ENCODE measurements at regions not wholly inside any gene's neighbourhood (a gene's known extent, or its start where the extent isn't known, plus 50 kb on each side); places are given as distances from the start of the nearest gene placed in this dataset.
"Not testable (repeated sequence)": the region's sequence is repeated elsewhere in the genome, so short reads cannot be mapped to it uniquely, and the experiment has no call there.

DNA sequence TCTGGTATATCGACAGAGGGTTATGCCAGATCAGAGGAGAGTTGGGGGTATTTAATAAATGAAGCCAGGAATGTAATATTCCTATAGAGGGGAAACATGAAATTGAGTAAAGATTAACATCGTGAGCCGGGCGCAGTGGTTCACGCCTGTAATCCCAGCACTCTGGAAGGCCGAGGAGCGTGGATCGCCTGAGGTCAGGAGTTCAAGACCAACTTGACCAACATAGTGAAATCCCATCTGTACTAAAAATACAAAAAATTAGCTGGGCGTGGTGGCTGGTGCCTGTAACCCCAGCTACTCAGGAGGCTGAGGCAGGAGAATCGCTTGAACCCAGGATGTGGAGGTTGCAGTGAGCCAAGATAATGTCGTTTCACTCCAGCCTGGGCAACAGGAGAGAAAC, 112.4 kb upstream of the ZNF184 start:
- not testable (repeated sequence) for DNase-seq (ENCODE audit: low spot score)

DNA sequence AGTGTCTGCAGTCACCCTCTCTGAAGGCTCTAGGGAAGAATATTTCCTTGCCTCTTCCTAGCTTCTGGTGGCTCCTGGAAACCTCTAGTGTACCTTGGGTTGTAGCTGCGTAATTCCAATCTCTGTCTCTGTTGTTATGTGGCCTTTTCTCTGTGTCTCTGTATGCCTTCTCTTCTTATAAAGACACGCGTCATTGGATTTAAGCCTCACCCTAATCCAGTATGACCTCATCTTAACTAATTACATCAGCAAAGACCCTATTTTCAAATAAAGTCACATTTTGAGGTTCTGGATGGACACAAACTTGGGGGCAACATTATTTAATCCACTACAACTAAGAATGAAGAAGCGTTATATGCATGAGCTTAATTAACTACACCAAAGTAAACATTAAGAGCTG, 111.4 kb upstream of the ZNF184 start:
- no peak for DNase-seq (ENCODE audit: low spot score)

DNA sequence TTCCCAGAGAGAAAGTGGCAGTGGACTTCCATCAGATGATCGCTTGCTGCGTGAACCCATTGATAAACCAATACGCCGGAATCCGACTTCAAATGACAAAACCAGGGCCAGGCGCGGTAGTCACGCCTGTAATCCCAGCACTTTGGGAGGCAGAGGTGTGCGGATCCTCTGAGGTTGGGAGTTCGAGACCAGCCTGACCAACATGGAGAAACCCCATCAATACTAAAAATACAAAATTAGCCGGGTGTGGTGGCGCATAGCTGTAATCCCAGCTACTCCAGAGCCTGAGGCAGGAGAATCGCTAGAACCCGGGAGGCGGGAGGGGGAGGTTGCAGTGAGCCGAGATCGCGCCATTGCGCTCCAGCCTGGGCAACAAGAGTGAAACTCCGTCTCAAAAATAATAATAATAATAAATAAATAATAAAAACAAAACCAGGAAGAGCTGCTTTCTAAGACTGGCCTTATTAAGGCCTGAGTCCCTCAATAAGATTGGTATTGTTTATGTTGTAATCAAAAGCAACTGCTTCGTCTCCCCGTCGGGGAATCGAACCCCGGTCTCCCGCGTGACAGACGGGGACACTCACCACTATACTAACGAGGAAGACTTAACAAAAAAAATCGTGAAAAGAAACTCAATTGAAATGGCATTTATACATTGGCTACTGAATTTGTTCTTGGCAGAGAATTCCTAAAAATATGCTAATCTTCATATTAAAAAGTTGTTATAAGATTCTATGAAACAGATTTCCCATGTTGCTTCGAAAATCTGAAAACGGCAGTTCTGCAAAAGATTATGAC, 110.2 kb upstream of the ZNF184 start:
- DNase-seq (ENCODE audit: low spot score), result no peak

DNA sequence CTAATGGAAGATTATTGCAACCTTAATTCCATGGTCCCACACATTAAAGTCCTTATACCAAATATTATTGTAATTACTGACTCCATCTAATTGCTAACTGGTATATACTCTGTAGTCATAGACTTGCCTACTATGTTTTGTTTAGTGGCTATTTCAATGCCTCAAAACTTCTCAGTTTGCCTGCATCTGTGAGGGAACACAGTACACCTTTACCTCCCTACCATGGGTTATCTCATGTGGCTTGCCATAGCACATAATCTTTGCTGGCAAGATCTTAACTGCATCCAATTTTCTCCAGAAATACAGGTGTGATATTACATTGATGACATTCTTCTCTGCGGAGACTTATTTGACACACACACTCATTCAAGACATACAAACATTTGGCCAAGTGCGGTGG, 107.1 kb upstream of the ZNF184 start:
- no peak for DNase-seq (ENCODE audit: low spot score)

DNA sequence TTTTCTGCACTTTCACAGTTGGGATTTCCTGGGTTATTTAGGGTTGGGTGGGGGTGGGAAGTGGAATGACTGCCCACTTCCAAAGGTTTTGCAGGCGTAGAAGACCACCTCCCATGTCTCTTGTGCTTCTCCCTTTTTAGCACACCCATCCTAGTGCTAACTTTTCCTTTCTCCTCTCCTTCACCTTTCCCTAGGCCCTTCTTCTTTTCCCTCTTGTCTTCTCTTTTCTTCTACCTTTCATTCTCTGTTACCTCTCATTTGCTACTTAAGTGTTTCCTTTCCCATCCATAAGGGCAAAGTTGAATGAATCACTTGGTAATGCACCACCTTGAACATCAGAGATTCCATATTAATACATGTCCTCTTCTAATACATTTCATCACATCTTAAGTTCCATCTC, 105.0 kb upstream of the ZNF184 start:
- DNase-seq (ENCODE audit: low spot score), result no peak

DNA sequence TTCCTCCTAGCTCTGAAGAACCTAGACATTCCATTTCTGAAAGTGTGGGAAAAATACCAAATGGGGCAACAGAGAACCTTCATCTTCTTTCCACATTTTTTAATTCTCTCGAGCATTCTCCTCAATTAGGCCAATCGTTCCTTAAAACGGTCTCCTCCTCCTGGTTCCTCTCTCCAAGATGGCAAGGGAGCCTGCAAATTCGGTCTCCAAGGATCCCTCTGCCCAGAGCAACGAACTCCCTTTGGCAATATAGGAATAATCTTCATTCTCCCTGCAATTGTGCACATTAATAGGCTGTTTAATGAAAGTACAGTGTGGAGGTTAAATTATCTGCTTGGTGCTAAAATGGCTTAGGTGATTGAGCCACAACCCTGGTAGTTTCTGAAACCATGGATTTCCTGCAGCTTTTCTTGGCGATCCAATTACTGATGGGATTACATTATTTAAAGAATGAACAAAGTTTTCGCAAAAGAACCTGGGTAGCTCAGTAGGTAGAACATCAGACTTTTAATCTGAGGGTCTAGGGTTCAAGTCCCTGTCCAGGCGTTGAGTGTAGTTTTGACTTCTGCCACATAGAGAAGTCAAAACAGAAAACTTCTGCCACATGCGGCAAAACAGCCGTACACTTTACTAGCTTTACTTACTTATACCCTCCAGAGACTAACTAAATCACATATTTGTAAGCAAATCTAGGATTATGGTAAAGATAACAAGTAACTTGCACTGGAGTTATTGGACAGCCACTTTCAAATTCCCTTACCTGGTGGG, 102.9 kb upstream of the ZNF184 start:
- no peak for DNase-seq (ENCODE audit: low spot score)

DNA sequence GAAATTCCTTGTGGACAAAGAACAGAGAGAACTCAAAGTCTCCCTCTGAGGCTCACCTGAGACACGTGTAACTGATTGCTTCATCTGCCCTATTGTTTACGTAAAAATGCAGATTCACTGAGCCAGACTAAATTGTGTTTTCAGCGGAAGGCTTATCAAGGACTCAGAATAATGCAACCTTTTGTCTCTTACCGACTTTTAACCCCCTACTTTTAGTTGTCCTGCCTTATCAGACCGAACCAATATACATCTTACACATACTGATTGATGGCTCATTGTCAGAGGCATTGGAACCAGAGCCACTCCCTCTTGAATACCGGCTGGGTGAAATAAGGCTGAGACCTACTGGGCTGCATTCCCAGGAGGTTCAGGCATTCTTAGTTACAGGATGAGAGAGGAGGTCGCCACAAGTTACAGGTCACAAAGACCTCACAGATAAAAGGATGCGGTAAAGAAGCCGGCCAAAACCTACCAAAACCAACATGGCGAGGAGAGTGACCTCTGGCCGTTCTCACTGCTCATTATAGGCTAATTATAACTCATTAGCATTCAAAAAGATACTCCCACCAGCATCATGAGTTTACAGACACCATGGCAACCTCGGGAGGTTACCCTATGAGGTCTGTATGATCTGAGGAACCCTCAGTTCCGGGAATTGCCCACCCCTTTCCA, 95.5 kb upstream of the ZNF184 start:
- no peak for DNase-seq (ENCODE audit: low spot score)

DNA sequence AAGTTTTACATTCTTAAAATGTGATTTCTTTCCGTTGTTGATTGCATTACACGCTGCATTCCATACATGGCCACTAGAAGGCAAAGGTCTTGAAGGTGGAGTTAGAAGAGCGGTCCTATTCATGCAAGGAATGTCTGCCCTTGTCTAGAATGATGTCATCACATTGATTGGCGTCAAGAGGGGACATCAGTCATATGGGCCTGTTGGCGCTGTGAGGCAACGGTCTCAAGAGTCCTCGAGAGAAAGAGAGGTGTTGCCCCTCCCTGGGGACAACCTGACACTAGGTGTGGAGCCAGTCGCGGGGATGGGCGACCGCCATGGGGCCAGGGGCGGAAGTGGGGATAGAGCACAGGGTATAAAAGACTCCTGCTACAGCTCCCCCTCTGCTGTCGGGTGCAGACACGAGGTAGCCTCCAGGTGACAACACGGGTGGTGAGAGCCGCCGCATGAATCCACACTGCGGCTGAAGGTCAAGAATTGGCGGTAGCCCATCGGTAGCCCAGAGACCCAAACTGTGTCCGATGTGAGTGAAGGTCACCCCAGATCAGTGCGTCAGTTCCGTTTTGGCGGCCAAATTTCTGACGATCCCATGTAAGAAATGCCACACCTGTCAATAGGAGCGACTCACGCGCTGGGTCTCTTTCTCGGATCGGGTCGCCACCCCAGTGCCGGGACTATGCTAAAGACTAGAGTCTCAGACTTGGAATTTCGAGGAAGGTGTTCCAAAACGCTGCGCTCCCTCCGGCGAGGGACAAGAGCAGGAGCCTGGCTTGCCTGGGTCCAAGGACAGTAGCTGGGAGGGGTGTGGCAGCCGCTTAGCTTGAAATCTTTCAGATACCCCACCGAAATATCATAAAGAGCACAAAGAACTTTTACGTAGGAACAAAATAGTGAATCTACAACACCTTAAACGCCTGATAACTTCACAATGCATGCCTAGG, 93.2 kb upstream of the ZNF184 start:
- DNase-seq (ENCODE audit: low spot score), result no peak

DNA sequence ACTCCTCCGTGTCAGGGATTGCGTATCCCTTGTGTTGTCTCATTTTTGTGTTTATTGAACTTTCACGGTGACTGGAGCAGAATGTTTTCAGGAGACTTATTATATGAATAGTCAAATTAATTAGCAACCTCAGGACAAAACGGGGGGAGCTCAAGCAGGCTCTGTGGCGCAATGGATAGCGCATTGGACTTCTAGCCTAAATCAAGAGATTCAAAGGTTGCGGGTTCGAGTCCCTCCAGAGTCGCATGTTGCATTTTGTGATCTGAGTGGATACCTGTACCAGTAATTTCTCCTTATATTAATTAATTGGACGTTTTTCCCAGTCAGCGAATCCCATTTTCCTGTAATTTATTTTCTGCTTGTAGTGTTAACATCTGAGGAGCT, 89.1 kb upstream of the ZNF184 start:
- no peak for DNase-seq (ENCODE audit: low spot score)

DNA sequence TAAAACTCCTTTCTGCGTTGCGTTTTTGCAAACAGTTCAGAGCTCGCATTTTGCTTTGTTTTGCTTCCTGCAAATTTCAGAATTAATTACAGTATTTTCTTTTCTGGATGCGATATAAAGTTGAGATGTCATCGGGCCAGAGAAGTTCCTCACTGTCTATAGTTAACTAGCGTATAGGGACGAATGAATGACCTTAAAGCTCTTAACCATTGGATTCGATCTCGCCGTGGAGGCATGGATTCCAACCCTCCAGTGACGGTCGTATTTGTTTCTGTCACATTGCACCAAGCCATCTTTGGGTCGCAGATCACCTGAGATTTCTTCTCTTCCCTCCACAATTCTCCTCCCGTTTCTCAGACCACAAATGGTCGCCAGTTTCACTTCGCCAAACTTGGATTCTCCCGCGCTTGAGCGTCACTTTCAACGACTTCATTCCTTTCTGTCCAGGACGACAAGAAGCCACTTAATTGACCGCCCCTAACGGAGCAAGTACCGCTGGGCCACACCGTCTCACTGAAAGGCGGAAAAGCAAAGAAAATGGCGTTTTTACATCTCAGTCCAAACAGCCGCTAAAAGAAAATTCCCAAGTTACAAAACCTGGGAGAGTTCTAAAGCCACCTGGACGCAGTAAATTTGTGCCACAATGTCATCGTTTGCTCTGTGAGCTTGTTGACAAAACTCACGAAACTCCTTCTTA, 85.3 kb upstream of the ZNF184 start:
- no peak for DNase-seq (ENCODE audit: low spot score)

DNA sequence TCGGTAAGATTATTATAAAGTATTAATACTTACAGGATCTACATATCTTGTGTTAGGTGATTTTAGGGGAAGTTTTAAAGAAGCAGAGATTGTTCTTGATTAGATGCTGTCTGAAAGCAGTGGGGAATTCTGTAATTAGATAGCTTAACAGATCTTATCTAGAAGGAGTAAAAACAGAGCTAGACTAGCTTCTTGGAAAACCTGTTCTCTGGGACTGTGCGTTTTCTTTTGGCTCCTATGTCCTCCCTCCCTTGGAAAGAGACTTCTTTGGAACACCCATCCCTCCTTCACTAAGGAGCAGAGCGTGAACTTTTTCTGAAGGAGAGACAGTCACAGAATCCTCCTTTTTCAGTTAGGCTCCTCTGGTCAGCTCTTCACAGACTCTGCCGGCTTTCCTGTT, 83.5 kb upstream of the ZNF184 start:
- no peak for DNase-seq (ENCODE audit: low spot score)

DNA sequence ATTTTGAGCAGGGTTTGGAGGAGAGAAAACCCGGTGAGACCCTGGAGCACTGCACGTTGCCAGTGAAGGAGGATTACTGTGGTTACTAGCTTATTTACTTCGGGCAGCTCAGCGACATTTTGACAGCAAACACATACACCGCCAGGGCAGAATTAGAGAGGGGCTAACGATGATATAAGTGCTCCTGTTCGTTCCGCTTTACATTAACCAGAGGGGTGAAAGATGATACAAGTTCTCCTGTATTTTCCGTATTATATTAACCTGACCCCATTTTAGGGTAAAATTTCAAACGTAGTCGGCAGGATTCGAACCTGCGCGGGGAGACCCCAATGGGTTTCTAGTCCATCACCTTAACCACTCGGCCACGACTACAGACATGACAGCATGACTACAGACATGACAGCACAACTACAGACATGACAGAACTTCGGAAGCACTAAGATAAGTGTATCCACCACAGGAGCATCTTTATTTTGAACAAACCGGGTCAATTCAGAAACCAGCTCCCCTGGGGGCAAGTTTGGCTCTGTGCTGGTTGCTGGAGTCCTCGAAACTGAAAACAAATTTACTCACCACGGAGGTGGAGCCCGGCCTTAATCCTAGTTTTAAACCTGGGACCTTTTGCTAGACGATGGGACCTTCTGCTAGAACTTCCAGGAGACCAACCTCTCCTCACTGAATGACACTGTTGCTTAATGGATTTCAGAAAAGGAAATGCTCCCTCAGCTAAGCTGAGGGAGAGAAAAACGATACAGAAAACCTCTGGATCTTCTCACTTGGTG, 80.4 kb upstream of the ZNF184 start:
- DNase-seq (ENCODE audit: low spot score), result no peak

DNA sequence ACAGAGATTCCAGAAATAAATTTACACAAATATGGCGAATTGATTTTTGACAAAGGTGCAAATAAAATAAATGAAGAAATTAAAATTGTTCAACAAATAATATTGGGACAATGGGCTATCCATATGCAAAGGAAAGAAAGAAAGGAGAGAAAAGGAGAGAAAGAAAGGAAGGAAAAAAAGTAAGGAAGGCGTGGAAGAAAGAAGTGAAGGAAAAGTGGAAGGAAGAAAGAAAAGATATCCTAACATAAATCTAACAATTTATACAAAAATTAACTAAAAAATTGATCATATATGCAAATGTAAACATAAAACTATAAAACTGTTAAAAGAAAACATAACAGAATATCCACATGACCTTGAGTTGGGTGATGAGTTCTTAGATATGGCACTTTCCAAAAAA, 78.7 kb upstream of the ZNF184 start:
- DNase-seq (ENCODE audit: low spot score), result no peak

DNA sequence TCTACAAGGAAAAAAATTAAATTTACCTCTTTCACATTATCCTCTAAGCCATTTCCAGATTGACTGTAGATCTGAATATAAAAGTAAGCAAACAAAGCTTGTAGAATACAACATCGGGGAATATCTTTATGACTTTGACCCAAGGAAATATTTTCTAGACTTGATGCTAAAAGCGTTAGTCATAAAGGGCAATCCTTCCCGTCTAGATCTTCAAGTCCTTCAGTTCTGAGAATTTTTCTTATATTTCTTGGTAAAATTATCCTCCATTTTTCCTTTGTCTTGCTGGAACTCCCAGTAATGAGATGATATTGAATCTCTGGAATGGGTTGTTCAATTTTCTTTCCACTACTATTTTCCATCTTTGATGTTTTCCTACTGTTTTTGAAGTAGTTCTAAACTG, 77.8 kb upstream of the ZNF184 start:
- DNase-seq (ENCODE audit: low spot score), result no peak

DNA sequence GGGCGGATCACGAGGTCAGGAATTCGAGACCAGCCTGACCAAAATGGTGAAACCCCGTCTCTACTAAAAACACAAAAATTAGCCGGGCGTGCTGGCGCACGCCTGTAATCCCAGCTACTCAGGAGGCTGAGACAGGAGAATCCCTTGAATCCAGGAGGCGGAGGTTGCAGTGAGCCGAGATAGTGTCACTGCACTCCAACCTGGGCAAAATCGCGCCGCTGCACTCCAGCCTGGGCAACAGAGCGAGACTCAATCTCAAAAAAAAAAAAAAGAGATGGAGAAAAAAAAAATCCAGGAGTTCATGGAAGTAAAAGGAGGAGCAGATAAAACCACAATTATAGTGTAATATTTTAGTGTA, 76.3 kb upstream of the ZNF184 start:
- not testable (repeated sequence) for DNase-seq (ENCODE audit: low spot score)

DNA sequence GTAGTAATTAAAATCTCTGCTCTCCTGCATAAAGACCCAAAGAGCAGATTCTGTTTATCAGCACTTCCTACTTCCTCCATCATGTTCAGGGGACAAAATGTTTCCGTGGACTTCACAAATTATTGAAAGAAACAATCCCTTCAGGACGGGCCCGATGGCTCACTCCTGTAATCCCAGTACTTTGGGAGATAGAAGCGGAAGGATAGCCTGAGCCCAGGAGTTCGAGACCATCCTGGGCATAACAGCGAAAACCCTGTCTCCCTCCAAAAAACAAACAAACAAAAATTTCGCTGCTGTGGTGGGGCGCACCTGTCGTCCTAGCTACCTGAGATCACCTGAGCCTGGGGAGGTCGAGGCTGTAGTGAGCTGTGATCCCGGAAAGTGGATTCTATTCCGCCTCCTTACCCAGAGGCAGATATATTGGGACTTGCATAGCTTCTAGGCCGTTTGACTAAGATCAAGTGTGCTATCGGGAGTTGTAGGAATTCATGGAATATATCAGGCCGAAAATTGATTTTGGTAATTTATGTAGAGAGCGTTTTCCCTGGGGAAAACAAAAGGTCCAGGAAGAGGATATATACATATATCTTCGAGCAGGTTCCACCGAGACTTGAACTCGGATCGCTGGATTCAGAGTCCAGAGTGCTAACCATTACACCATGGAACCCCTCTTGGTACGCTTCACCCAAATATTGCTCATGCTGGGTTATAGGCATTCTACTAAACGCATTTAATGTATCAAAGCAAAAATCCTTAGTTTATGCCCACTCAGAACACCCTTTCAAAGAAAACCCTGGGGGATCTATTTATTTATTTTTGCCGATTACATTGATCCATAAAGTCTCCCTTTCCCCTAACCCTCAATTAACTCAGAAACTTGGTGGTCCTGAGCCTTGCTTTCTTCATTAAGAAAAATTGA, 74.5 kb upstream of the ZNF184 start:
- no peak for DNase-seq (ENCODE audit: low spot score)

DNA sequence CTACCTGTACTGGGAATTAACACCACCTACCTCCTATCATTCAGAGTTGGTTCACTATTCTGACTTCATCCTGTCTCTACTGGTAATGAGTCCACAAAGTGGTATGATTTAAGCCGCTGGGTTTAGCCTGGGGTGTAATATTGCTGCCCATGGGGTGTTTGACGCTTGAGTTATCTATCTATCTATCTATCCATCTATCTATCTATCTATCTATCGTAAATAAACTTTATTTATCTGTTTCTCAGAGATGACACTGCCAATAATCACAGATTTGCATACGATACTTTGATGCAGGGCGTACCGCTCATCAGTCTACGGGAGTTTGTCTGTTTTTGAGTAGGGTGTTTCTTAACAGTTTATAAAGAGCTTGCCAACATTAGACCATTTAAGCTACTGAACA, 73.6 kb upstream of the ZNF184 start:
- DNase-seq (ENCODE audit: low spot score), result no peak

DNA sequence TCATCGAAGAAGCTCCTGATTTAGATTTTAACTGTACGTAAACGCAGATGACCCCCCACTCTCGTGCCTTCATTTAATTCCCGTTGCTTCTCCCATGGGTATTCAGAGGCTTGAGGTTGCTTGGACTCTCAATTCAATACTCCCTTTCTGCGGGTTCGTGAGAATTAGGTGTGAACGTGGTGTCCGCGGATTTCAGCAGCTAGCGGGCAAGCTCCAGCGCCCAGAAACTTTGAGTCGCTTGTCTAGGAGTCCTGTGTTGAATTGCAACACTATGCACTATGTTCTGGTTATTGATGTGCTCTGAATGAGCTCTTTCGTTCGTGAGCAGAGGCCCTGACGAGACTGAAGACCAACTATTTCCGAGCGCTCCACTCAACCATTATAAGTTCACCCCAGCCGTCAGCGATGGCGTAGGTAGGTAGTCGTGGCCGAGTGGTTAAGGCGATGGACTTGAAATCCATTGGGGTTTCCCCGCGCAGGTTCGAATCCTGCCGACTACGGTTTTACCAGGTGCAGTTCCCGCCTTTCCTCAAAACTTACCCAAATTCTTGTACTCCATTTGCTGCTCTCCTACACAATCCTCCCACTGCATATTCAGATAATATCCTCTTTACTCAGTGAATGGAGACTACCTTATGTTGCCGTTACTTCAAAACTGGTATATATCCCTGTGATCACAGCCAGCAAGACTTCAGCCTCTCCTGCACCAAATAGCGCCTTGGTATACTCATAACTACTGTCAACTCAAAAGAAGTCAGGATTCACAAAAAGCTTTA, 72.6 kb upstream of the ZNF184 start:
- DNase-seq (ENCODE audit: low spot score), result no peak
